NCI-H526 (cell line): ENCODE measurements at regions not wholly inside any gene's neighbourhood (a gene's known extent, or its start where the extent isn't known, plus 50 kb on each side); places are given as distances from the start of the nearest gene placed in this dataset.

Experiments used
- DNase-seq, 2 experiments: peaks; one replicate each; lab custom pipeline; 2025; lab: John Stamatoyannopoulos, UW

DNA sequence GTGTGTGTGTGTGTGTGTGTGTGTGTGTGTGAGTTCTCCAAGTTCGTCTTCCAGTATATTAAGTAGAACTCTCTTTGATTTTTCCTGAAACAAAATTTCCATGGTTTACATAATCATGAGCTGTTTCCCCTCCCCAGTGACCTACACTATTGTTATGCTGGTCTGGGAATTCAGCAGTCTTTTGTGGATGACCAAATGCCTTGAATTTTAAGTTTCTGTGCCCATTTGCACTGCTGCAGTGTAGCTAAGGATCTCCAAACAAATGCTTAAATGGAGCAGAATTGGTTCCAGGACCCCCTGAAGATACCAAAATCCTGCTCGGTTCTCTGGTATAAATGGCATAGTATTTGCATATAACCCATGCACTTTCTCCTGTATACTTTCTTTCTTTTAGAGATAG is 77.2 kb upstream of the SLC34A2 start:
- DNase-seq: no peak

- no peak for DNase-seq
Observed at GRCh38 chr4:25580633-25581467, 74.8 kb upstream of the SLC34A2 start.

DNA sequence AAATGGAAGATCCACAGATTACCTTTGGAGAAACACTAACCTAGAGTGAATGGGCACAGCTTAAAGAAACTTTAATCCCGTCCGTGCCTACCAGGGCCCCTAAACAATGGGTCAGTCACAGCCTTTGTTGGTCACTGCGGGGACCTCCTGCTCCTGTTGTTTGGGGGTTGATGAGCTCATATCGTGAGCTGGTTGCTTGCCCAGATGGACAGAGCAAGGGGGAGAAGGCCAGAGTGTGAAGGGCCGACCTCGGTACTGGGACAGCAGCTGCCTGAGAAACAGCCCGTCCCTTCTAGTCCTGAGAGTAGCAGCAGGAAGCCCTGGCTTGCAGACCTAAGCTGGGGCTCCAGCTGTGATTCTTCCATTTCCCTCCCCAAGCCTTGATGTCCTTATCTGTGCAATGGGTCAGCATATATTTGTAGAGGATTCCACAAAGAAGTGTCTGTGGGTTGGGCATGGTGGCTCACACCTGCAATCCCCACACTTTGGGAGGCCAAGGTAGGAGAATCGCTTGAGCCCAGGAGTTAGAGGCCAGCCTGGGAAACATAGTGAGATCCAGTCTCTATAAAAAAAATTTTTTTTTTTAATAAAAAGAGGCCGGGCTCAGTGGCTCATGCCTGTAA is 69.6 kb upstream of the SLC34A2 start:
- DNase-seq: no peak

DNA sequence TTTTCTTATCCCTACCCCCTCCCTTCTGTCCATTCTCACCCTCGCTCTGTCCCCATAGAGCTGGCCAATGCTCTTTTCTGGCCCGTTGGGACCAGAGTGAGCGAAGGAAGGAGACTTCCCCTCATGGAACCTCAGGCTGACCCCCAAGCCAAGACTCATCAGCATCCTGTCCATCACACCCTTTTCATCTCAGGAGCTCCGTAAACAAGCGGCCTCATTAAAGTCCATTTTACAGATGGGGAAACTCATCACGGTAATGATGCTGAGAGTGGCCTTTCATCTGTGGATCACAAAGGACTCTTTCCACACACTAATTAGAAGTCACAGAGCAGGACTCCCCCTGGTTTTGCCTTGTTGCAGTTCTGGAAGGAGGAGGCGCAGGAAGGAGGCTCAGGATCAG is 67.4 kb upstream of the SLC34A2 start:
- no peak for DNase-seq

- no peak for DNase-seq
Observed at GRCh38 chr4:25590171-25590570, 65.5 kb upstream of the SLC34A2 start.

DNA sequence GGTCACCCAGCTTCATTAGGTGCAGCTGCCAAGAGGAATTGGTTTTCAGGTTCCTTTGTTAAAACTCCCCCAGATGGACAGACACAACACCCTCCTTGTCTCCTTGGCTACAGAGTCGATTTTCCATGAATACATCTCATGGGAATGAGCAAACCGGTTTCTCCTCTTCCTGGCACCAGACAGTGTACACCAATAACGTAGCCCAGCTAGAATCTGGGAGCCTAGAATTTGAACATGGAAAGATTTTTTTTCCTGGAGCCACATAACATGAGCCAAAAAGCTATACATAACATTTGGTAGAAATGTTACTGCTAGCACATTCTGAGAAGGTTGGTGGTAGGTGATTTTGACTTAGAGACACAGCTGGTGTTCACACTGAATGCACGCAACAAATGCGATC is 62.9 kb upstream of the SLC34A2 start:
- peak in 1 of 2 experiments; percentile 11 for DNase-seq
